ENCODE measurements at regions not wholly inside any gene's neighbourhood (a gene's known extent, or its start where the extent isn't known, plus 50 kb on each side); places are given as distances from the start of the nearest gene placed in this dataset.

DNA sequence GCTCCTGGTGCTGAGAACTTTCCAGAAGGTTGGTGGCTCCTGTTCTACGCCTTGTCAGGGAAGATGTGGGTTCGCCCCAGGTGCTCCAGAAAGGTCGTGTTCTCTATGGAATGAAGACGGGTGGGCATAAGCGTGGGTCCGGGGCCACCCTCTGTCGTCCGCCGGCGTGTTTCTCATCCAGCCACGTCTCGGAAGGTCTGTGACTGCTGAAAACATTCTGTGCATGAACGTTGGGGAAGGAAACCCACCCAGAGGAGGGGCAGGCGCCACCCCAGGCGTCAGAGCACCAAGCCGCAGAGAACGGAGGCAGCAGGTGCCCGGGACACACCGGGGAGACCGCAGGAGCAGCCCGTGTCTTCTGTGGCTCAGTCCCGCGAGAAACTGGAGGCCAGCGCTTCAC, 118.2 kb downstream of the RTP5 start:
- TF ChIP-seq CTCF (IDR thresholded peaks at IDR 0.05) (no peak), POLR2A (IDR thresholded peaks at IDR 0.05) (no peak), EP300 (IDR thresholded peaks at IDR 0.05) (no peak)
